ENCODE measurements at regions not wholly inside any gene's neighbourhood (a gene's known extent, or its start where the extent isn't known, plus 50 kb on each side); places are given as distances from the start of the nearest gene placed in this dataset.

- no peak overlapping the region for H3K4me3 ChIP-seq (ENCODE audit: low read depth, low read length)
- no peak for TF ChIP-seq CTCF (IDR thresholded peaks at IDR 0.05; ENCODE audit: insufficient read depth, low read depth, low read length)
- peak; percentile 54 for DNase-seq (ENCODE audit: low read depth)
Measured at GRCh38 chr4:75235359-75235951, 278.7 kb downstream of the RCHY1 start.

DNA sequence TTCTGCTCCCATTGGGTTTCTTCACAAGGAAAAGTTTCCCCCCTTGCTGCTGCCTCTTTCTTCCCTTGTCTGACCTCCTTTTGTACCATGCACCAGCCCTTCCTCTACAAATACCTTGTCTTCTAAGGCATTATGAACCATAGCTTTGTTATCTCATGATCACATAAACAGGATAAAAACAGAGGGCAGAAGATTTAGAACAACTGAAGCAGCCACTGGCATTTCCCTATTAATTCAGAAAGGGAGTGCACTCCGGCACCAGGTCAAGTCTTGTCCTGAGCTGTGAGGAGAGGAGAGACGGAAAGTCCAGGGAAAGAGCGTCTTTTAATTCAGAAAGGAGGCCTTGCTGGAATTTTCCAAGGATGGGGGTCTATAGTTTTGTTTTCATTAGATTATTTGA, 281.7 kb downstream of the RCHY1 start:
- no peak overlapping the region for H3K4me3 ChIP-seq (ENCODE audit: low read depth, low read length)
- DNase-seq (ENCODE audit: low read depth): peak; percentile 54
- no peak for TF ChIP-seq CTCF (IDR thresholded peaks at IDR 0.05; ENCODE audit: insufficient read depth, low read depth, low read length)

DNA sequence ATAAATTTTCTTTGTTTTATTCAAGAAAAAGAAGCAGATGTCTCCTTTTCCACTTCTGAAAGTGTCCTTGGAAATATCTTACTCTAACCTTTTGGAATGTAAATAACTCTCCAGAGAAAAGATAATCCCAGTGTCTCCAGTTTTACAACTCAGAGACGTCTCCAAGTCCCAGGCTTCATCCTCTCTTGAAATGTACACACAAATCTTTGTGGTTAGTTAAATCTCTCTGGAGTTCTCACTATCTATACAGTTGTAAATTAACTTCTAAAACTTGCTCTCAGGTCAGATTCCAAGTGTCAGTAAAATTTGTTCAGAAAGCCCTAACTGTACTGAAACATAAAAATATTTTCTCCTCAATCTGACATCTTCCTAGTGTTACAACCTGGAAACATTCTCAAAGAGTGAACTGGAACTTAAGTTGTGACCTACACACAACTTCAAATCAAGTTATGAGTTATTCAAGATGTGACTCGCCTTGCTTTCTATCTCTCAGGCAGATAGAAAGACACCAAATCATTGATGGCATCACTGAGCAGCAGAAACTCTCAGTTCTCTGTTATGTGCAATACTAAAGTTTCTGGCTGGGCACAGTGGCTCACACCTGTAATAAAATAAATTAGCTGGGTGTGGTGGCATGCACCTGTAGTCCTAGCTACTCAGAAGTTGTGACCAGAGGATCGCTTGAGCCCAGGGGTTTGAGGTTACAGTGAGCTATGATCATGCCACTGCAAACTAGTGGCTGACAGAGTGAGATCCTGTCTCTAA, 284.2 kb downstream of the RCHY1 start:
- DNase-seq (ENCODE audit: low read depth): peak; percentile 95
- no peak overlapping the region for H3K4me3 ChIP-seq (ENCODE audit: low read depth, low read length)
- TF ChIP-seq CTCF (IDR thresholded peaks at IDR 0.05; ENCODE audit: insufficient read depth, low read depth, low read length): no peak

- DNase-seq (ENCODE audit: low read depth): no peak
- H3K4me3 ChIP-seq (ENCODE audit: low read depth, low read length): no peak overlapping the region
- no peak for TF ChIP-seq CTCF (IDR thresholded peaks at IDR 0.05; ENCODE audit: insufficient read depth, low read depth, low read length)
Measured at GRCh38 chr4:75213480-75213879, 280.6 kb downstream of the PARM1 start.

- no peak overlapping the region for H3K4me3 ChIP-seq (ENCODE audit: low read depth, low read length)
- no peak for DNase-seq (ENCODE audit: low read depth)
- TF ChIP-seq CTCF (IDR thresholded peaks at IDR 0.05; ENCODE audit: insufficient read depth, low read depth, low read length): no peak
Measured at GRCh38 chr4:75211422-75211821, 278.5 kb downstream of the PARM1 start.

DNA sequence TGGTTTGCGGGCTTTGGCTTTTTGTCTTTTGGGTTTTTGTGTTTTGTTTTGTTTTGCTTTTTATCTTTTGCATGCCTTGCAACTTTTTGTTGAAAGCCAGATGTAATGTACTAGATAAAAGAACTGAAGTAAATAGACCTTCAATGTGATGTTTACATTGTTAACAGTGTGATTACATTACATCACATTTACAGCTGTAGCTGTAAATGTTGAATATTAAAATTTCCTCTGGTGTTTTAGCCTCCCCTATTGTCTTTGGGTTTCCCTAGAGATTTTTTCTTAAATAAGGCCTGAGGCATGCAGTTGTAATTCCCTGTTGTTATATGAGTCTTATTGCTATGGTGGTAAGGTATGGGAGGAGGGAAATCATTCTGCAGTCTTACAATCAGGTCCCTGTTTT, 275.0 kb downstream of the PARM1 start:
- TF ChIP-seq CTCF (IDR thresholded peaks at IDR 0.05; ENCODE audit: insufficient read depth, low read depth, low read length): no peak
- peak; percentile 31 for DNase-seq (ENCODE audit: low read depth)

More for the DNA sequence above, 275.0 kb downstream of the PARM1 start:
- no peak overlapping the region for H3K4me3 ChIP-seq (ENCODE audit: low read depth, low read length)

All from fibroblast of villous mesenchyme (primary cell).